IPS DF 19.7 (cell line): ENCODE measurements at regions not wholly inside any gene's neighbourhood (a gene's known extent, or its start where the extent isn't known, plus 50 kb on each side); places are given as distances from the start of the nearest gene placed in this dataset.

Source experiments
- DNase-seq: peaks from one replicate; pipeline ENCODE4 v3.0.0-alpha.2; 2013; ENCODE audit warnings: low read depth, low spot score

DNA sequence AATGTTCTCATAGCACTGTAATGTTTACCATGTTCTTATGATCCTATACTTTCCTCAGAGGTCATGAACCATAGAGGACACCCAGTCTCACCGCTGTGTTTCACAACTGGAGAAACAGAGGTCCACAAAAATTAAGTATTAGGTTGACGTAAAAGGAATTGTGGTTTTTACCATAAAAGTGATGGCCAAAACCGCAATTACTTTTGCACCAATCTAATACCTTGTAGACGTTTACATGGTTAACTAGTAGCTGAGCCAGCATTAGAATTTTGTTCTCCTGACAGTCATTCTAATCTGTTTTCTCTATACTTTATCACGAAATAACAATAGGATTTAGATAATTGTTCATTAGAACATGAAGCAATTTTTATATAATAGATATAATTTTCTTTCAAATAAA lies 763.4 kb upstream of the ARGLU1 start:
- no peak for DNase-seq

- DNase-seq: no peak
Observed at GRCh38 chr13:107330484-107330883, 762.5 kb upstream of the ARGLU1 start.

DNA sequence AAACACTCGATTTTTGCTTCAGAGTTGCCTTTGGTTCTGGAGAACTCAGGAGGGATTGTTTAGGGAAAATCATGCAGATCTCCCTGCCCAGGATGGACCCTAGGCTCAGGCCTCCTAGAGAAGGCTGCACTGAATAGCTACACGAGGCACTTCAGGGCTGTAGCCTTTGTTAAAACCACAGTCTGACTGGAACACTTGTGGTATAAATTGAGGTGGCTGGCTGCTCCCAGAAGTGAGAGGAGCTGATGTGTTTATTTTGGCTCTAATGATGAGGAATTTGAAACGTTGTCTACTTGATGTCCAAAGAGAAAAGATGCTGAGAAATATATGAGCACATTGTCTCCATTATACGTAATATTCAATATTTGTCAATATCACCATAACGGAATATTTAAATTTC lies 762.1 kb upstream of the ARGLU1 start:
- DNase-seq: no peak

GRCh38 chr13:107324416-107325204 lies 756.7 kb upstream of the ARGLU1 start:
- no peak for DNase-seq

- no peak for DNase-seq
Observed at GRCh38 chr13:107322228-107322627, 754.3 kb upstream of the ARGLU1 start.

DNA sequence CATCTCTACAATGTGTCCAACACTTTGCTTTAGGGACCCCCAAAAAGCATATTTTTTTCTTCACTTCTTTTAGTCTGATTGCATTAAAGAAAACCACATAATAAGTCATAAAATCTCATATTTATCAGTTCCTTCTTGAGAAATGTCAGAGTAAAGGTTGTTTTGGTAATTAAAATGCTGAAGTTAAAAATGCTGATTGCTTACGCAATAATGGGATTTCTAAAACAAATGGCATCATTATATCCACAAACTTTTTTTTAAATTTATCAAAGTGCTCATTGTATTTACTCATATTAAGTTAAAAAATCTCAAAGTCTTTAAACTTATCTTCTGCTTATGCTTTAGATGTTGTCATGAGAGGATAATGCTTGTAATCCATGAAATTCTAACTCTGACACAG lies 737.2 kb upstream of the ARGLU1 start:
- DNase-seq: no peak

- peak; percentile 7 for DNase-seq
Observed at GRCh38 chr13:107301724-107302374, 733.9 kb upstream of the ARGLU1 start.

- no peak for DNase-seq
Observed at GRCh38 chr13:107299717-107300116, 731.8 kb upstream of the ARGLU1 start.

DNA sequence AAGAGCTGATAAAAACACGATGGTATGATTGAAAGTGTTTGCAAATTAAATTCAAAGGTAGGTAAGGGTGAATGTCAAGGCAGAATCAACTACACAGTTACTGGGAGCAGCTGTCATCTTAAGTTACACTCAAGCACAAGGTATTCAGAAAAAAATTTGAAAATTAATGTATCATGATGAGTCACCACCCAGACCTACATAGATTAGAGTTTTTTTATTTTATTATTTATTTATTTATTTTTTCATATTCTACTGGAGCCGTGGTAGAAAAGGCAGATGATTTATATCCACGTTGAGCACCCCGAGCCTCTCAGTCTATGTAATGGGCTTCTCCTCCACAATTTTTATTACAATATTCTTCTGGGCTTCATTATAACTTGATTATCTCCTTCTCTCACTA lies 728.9 kb upstream of the ARGLU1 start:
- no peak for DNase-seq

GRCh38 chr13:107295416-107296140 lies 727.6 kb upstream of the ARGLU1 start:
- DNase-seq: no peak

GRCh38 chr13:107293924-107294323 lies 726.0 kb upstream of the ARGLU1 start:
- no peak for DNase-seq

- no peak for DNase-seq
Observed at GRCh38 chr13:107291875-107292274, 723.9 kb upstream of the ARGLU1 start.

DNA sequence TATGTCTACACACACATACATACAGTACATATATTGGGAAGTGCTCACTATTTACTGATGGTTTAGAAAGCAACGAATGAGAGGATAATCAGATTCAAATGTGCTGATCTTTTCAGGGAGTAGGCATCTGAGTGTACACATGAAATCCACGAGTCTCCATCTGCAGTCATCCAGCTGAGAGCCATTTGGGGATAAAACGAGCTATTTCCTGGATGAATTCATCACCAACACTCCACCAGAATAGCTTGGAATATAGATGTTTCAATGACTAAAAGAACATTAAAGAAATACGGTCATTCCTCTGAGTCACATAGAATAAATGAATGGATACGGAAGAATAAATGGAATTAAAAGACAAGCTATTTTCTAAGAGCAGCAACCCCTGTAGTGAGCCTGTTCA lies 721.6 kb upstream of the ARGLU1 start:
- no peak for DNase-seq

- DNase-seq: no peak
Observed at GRCh38 chr13:107284173-107284572, 716.2 kb upstream of the ARGLU1 start.

DNA sequence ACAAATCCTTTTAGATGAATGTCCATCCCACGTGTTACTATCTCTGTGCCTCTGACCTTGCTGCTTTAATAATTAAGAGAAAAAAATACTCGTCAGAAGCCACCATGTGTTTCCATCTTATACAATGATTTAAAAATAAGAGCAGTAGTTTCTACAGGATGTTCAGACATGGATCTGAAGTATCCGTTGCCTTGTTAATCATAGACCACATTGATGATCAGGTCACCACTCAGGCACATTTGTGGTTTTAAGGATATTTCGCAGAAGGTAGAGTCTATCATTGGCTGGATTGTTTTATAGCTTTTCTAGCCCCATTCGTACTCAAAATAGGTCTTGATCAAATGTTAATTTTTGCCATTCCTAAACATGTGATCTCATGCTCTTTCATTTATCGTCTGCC lies 710.0 kb upstream of the ARGLU1 start:
- no peak for DNase-seq

DNA sequence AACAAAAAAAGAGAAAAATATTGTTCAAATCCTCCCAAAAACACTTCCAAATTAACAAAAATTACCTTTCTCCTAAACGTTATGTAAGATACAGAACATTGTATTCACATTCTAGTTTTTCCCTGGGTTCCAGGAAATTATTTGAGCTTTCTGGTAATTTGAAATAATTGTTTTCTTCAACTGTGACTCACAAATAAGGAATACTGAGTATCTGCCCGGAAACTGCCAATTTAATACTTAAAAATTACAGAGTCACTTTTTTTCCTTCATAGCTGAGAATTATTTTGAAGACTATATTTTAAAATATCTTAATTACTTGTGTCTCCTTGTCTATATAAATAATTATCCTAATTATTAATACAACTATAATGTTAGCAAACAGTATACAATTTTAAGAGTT lies 709.0 kb upstream of the ARGLU1 start:
- no peak for DNase-seq

DNA sequence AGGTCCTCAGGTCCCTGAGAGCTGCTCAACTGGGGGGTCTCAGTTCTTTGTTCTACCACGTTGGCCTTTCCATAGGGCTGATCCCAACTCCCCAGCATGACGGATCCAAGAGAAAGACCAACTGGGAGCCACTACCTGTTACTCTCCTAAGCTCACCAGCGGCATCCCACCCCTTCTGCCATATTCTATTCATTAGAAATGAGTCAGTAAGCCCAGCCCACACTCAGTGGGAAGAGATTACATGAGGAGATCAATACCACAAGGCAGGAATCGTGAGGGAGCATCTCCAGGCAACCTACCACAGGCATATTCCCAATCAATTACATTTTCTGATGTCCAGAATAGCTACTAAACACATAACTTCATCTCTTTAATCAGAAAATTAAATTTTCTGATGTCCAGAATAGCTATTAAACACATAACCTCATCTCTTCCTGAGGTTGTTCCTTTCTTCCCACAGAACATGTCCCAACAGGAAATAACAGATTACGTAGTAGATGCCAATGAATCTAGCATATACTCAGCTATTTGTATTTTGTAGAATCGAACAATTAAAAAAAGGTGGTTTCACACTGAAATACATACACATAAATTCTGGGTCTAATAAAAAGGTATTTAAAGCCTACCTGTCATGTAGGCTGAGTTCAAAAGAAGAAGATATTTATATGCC lies 708.1 kb upstream of the ARGLU1 start:
- DNase-seq: no peak

DNA sequence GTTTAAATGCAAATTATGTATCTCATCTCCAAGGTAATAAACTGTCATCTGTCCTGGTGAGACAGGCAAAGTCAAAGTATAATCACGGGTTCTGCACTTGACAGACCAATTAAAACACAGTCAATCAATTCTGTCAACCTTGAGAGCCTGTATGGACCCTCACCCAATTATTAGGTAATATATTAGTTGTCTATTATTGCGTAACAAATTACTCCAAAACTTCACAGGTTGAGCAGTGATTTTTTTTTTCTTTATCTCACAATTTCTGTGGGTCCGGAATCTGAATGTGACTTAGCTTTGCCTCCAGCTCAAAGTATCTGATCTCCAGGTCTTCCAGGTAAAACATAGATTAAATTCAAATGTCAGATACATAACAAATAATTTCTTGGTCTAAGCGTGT lies 707.4 kb upstream of the ARGLU1 start:
- DNase-seq: no peak

DNA sequence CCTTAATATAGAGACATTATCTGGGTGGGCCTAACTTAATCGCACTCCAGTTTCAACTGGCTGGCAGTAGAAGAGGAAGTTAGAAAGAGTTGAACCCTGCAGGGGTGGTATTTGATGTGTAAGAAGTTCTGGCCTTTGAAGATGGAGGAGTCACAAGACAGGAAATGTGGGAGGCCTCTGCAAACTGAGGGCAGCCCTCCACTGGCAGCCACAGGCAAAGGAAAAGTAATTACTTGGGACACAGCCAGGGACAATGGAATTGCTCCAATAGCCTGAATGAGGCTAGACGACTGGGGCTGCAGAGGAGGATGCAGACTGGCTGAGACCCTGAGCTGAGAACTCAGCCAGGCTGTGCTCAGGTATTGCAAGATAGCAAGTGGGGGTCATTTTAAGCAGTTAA lies 703.3 kb upstream of the ARGLU1 start:
- peak; percentile 59 for DNase-seq

DNA sequence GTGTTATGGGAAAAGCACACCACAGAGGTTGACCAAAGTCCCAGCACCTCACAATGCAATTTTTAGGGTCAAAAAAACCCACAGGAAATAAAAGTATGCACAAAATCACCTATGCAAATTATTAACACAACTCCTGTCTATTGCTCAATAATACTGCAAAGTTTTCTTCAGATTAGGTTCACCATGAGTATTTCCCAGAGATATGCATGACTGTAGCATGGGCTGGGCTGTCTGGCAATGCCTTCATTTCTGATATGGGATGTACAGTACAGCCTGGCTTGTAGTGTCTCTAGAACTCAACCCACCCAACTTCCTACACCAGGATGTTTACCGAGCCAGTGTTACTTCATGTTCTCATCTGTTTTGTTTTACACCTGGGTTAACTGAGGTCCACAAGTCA lies 698.7 kb upstream of the ARGLU1 start:
- no peak for DNase-seq

GRCh38 chr13:107258599-107259187 lies 690.8 kb upstream of the ARGLU1 start:
- no peak for DNase-seq

- no peak for DNase-seq
Observed at GRCh38 chr13:107254392-107254791, 686.5 kb upstream of the ARGLU1 start.
